Colon (tissue), 2 donors: ENCODE measurements at regions not wholly inside any gene's neighbourhood (a gene's known extent, or its start where the extent isn't known, plus 50 kb on each side); places are given as distances from the start of the nearest gene placed in this dataset.

Experiments
- FAIRE-seq: peaks from 2 replicates; lab custom pipeline; 2012; peaks lifted over from hg19 to GRCh38; lab: Jason Lieb, UNC
- donor health status: control.
- donor health status: control.

DNA sequence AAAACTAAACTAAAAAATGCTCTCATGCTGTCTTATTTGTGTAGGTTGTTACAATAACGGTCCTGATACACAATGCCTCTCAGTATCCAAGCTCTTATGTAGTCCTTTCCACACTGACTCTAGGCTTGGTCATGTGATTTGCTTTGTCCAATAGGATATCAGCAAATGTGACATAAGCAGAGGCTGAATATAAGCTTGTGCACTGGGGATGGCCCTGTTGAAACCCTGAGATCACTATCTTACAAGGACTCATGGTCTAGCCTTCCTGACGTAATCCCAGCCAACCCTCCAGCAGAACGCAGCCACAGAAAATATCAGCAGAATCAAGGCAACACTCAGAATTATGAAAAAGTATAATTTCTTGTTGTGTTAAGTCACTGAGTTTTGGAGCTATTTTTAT is 145.1 kb upstream of the CCN2 start:
- FAIRE-seq = no peak

- no peak for FAIRE-seq
These were observed 138.0 kb upstream of the CCN2 start for GRCh38 chr6:132089173-132089572.

GRCh38 chr6:132088150-132088549 is 137.0 kb upstream of the CCN2 start:
- no peak for FAIRE-seq

GRCh38 chr6:132087391-132087790 is 136.2 kb upstream of the CCN2 start:
- FAIRE-seq = no peak

- FAIRE-seq = no peak
These were observed 134.6 kb upstream of the CCN2 start for GRCh38 chr6:132085731-132086130.

GRCh38 chr6:132084811-132085509 is 133.8 kb upstream of the CCN2 start:
- no peak for FAIRE-seq

GRCh38 chr6:132082421-132082820 is 131.2 kb upstream of the CCN2 start:
- FAIRE-seq = no peak

GRCh38 chr6:132081338-132081737 is 130.2 kb upstream of the CCN2 start:
- no peak for FAIRE-seq

GRCh38 chr6:132079286-132079685 is 128.1 kb upstream of the CCN2 start:
- no peak for FAIRE-seq

DNA sequence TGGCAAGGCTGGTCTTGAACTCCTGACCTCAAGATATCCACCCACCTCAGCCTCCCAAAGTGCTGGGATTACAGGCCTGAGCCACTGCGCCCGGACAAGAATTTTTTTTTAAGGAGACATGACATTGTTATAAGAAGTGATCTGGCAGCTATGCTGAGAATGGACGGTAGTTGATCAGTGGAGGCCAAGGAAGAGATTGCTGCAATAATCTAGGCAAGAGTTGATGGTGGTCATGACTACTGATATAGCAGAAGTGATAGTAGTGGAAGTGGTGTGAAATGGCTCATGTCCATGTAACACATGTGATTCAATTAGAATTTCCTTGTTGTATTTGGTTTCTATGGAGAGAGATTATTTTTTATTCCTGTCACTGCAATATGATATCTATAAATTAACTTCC is 125.3 kb upstream of the CCN2 start:
- no peak for FAIRE-seq

GRCh38 chr6:132072831-132073230 is 121.7 kb upstream of the CCN2 start:
- no peak for FAIRE-seq

DNA sequence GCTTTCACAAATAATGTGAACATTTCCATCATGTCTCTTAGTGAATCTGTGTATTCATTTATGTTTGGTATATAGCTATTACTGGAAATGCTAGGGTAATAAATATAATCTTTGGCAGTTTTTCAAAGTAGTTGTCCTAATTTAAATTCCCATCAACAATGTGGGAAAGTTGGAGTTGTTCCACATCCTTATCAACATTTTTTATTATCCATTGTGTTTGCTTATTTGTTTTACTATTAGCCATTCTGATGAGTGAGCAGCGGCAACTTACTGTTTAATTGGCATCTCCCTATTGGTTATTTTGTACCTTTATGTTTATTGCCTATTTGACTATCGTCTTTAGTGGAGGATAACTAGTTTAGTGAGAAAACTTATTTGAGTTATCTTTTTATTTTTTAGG is 121.1 kb upstream of the CCN2 start:
- no peak for FAIRE-seq

GRCh38 chr6:132070356-132070755 is 119.2 kb upstream of the CCN2 start:
- FAIRE-seq = no peak

DNA sequence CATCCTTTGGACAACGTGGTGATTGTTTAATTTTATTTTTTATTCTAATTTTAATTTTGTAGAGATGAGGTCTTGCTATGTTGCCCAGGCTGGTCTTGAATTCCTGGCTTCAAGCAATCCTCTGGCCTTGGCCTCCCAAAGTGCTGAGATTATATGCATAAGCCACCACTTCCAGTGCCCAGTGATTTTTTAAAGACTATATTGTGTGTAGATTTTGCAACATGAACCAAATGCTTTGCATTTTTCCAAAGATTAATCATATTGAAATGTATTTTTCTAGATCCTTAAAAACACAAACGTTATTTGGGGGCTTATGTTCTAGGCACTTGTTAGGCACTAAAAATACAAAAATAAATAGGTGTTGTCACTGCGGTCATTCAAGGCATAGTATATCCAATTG is 117.6 kb upstream of the CCN2 start:
- no peak for FAIRE-seq

DNA sequence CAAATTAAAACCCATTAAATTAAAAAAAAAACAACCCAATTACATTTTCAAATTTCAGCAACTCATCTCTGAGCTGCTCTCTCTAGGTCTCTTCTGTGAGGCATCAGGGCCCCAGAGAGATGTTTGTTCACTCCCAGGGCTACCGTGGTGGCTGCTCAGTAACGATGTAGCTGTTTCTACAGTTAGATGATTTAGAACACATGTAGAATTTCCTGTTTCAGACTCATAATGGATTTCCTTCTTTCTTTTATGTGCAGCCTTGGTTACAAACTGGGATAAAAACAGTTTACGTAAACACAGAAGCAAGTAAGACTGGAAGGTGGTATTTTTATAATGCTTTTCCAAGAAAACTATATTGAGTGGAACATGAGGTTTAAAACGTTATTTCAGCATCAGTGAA is 116.1 kb upstream of the CCN2 start:
- no peak for FAIRE-seq

DNA sequence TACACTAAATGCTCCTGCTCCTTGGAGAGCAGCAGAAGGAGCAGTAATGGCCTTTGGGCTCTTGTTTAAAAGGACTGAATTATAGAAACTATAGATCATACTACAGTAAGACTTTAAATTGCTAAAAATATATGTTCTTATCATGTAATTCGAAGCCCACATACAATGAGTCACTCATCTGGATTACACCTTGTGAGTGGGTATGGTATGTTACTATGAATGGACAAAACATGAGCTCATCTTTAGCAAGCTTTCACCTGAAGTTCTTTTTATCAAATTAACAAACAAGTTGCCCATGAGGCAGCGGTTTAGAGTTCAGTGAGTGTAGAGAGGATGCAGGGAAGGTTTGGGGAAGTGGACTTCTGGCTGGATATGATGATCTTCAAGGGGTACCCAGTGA is 114.4 kb upstream of the CCN2 start:
- FAIRE-seq = no peak

DNA sequence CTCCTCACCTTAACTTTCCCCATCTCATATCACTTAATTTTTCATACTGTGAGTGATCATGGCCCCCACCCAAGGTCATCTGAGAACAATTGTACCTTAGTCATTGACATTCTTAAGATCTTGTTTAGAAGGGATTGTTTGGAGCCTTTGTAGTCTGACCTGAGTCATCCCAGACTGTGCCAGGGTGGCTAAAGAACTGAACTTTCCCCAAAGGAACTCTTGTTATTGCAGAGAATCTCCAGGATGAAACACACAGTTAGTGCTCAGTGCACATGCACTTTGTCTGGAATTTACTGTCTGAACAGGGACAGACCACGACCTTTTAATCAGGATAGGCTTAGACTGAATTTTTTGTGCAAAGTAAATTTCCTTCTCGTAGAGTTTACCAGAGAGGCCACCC is 112.6 kb upstream of the CCN2 start:
- FAIRE-seq = no peak

DNA sequence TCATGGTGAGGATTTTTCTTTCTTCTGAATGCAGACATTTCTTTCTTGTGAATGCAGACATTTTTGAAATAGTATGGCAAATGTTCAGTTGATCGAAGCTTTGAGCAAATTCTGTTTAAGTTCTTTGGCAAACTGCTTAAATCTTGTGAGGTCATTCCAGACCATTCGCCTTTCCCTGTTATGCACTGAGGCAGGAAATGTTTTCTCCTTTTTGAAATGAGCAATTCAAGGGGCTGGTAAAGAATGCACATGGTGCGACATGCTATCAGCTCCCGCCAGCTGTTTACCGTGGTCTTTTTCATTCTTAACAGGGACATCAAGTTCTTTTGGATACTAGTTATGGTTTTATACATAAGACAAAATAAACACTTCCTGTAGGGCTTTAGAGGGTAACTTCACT is 112.0 kb upstream of the CCN2 start:
- FAIRE-seq = no peak

- FAIRE-seq = no peak
These were observed 111.5 kb upstream of the CCN2 start for GRCh38 chr6:132062626-132063025.

- no peak for FAIRE-seq
These were observed 110.2 kb upstream of the CCN2 start for GRCh38 chr6:132061381-132061780.

DNA sequence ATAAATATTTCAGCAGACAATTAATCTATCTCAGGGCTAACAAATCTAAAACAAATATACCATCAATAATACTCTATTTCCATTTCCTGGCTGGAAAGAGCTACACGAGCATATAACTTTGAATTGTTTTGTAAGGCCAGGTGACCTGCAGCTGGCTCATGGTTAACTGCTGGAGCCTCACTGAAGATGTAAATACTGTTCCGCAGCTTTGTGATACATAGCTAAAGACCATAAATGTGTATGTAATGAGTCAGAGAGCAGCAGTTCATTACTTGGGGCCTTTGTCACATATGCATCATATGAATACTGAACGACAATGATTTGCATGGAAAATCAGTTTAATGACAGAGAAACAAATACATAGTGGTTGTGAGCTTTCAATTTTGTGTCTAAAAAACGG is 109.4 kb upstream of the CCN2 start:
- no peak for FAIRE-seq

DNA sequence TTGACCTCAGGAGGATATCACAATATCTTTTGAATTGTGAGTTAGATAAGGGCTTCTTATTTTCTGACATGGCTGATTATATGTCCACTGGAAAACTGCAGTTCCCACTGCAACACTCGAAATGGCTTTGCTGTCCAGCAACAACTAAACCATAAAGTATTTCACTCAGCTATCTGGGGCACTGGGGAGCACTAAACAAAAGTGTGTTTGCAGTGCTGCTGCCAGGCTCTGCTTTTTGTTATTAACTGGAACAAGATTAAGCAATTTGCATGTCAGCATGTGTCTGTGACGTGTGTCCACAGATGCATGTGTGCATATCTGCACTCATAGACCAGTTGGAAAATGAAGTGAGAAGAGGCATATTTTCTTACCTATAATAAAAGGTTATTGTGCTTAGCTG is 107.8 kb upstream of the CCN2 start:
- FAIRE-seq = no peak

DNA sequence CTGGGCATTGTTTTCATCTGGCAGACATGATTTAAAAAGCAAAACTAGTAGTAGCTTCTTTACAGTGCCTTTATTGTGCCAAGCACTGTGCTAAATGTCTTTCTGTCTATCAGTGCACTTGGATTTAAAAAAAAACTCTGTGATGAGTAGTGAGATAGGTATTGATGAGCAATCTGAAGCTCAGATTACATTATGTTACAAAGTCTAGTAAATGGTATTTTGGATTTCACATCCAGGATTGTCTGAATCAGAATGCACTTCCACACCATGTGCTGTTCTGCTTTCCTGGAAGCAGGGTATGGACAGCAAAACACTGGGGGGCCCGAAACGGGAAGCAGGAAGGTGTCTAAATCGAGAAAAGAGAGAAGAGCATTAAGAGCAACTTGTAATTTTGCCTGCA is 103.4 kb upstream of the CCN2 start:
- no peak for FAIRE-seq

DNA sequence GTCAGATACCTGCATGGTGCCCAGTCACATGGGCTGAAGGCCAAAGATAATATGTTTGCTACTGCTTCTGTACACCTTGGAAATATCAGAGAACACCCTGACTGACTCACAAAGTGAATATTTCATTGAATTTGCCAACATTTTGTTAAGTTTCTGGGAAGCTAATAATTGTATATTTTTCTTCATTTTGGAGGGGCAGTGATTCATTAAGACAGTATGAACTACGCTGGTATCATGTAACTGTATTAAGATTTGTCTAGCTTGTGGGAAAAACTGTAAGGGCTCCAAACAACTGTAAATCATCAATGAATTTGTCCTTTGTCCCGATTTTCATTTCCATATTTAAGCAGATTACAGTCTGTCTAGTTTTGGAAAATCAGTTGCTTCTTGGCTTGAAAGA is 102.3 kb upstream of the CCN2 start:
- no peak for FAIRE-seq

GRCh38 chr6:132052096-132052495 is 100.9 kb upstream of the CCN2 start:
- no peak for FAIRE-seq
